H9 (cell line): ENCODE measurements at regions not wholly inside any gene's neighbourhood (a gene's known extent, or its start where the extent isn't known, plus 50 kb on each side); places are given as distances from the start of the nearest gene placed in this dataset.

Experiments
- DNase-seq: peaks from one replicate; pipeline ENCODE4 v3.0.0-alpha.2; 2017
- H2AFZ ChIP-seq: one replicate; pipeline ENCODE4 v1.6.1; 2013; ENCODE audit warnings: mild to moderate bottlenecking, low read length, control low read depth, moderate library complexity
- H2AK5ac ChIP-seq: 2 replicates; pipeline ENCODE4 v1.6.1; 2013; ENCODE audit warnings: low read length, control low read depth, mixed read lengths; ENCODE audit not compliant: insufficient read length
- H2BK120ac ChIP-seq: one replicate; pipeline ENCODE4 v1.6.1; 2013; ENCODE audit warnings: low read depth, mild to moderate bottlenecking, low read length, control low read depth, inconsistent platforms; ENCODE audit not compliant: poor library complexity, severe bottlenecking
- H2BK12ac ChIP-seq: 2 replicates; pipeline ENCODE4 v1.6.1; 2013; ENCODE audit warnings: low read length, control low read depth, mixed read lengths, low read depth; ENCODE audit not compliant: insufficient read length
- H2BK15ac ChIP-seq: 2 replicates; pipeline ENCODE4 v1.6.1; 2013; ENCODE audit warnings: low read depth, low read length, control low read depth
- H2BK20ac ChIP-seq: one replicate; pipeline ENCODE4 v1.6.1; 2013; ENCODE audit warnings: low read depth, mild to moderate bottlenecking, low read length, control low read depth, inconsistent platforms; ENCODE audit not compliant: poor library complexity, severe bottlenecking
- H2BK5ac ChIP-seq: 2 replicates; pipeline ENCODE4 v1.6.1; 2013; ENCODE audit warnings: low read length, control low read depth, mixed read lengths; ENCODE audit not compliant: insufficient read length
- H3K14ac ChIP-seq: 2 replicates; pipeline ENCODE4 v1.6.1; 2013; ENCODE audit warnings: low read length, control low read depth; ENCODE audit not compliant: insufficient read depth
- H3K18ac ChIP-seq: 2 replicates; pipeline ENCODE4 v1.6.1; 2013; ENCODE audit warnings: low read depth, mild to moderate bottlenecking, mixed read lengths, low read length, control low read depth; ENCODE audit not compliant: insufficient read length
- H3K23ac ChIP-seq: 2 replicates; pipeline ENCODE4 v1.6.1; 2013; ENCODE audit warnings: low read length, control low read depth, mixed read lengths, low read depth; ENCODE audit not compliant: insufficient read length
- H3K23me2 ChIP-seq: 2 replicates; pipeline ENCODE4 v1.6.1; 2013; ENCODE audit warnings: low read depth, mild to moderate bottlenecking, mixed read lengths, low read length, control low read depth; ENCODE audit not compliant: insufficient read length, poor library complexity, severe bottlenecking
- H3K27ac ChIP-seq: 2 replicates; pipeline ENCODE4 v1.5.1; 2013; ENCODE audit warnings: low read length, control low read depth, mixed read lengths, low read depth; ENCODE audit not compliant: insufficient read length
- H3K27me3 ChIP-seq: 2 replicates; pipeline ENCODE4 v1.6.1; 2013; ENCODE audit warnings: low read length, control low read depth, inconsistent platforms; ENCODE audit not compliant: insufficient read depth
- H3K4ac ChIP-seq: 2 replicates; pipeline ENCODE4 v1.6.1; 2013; ENCODE audit warnings: low read depth, mild to moderate bottlenecking, control low read depth, inconsistent platforms, low read length, moderate library complexity
- H3K4me1 ChIP-seq: 2 replicates; pipeline ENCODE4 v1.6.1; 2013; ENCODE audit warnings: low read length, control low read depth, inconsistent platforms; ENCODE audit not compliant: insufficient read depth
- H3K4me2 ChIP-seq: 2 replicates; pipeline ENCODE4 v1.6.1; 2013; ENCODE audit warnings: low read length, control low read depth, mixed read lengths; ENCODE audit not compliant: insufficient read length, insufficient read depth
- H3K56ac ChIP-seq: 2 replicates; pipeline ENCODE4 v1.6.1; 2013; ENCODE audit warnings: low read depth, mild to moderate bottlenecking, mixed read lengths, low read length, control low read depth; ENCODE audit not compliant: insufficient read length
- H3K79me1 ChIP-seq: 2 replicates; pipeline ENCODE4 v1.6.1; 2013; ENCODE audit warnings: low read depth, mild to moderate bottlenecking, moderate library complexity, low read length, control low read depth, inconsistent platforms; ENCODE audit not compliant: insufficient read depth, poor library complexity, severe bottlenecking
- H3K79me2 ChIP-seq: 2 replicates; pipeline ENCODE4 v1.6.1; 2013; ENCODE audit warnings: low read length, control low read depth, inconsistent platforms; ENCODE audit not compliant: insufficient read depth
- H3K9ac ChIP-seq: 2 replicates; pipeline ENCODE4 v1.6.1; 2013; ENCODE audit warnings: low read length, control low read depth, mixed read lengths; ENCODE audit not compliant: insufficient read length; ENCODE audit errors: extremely low read depth
- H3K9me3 ChIP-seq: one replicate; pipeline ENCODE4 v1.6.1; 2013; ENCODE audit warnings: low read depth, low read length, inconsistent platforms; ENCODE audit not compliant: control insufficient read depth
- H3T11ph ChIP-seq: one replicate; pipeline ENCODE4 v1.6.1; 2013; ENCODE audit warnings: mild to moderate bottlenecking, low read length, control low read depth, inconsistent platforms
- H4K20me1 ChIP-seq: one replicate; pipeline ENCODE4 v1.6.1; 2013; ENCODE audit not compliant: control insufficient read depth, insufficient read length, insufficient read depth
- H4K5ac ChIP-seq: 2 replicates; pipeline ENCODE4 v1.6.1; 2013; ENCODE audit warnings: low read depth, mild to moderate bottlenecking, mixed read lengths, low read length, control low read depth; ENCODE audit not compliant: insufficient read length
- H4K8ac ChIP-seq: replicated peaks from 2 replicates; pipeline ENCODE4 v1.6.1; 2013; ENCODE audit warnings: low read length, control low read depth, mixed read lengths, low read depth; ENCODE audit not compliant: insufficient read length
- H4K91ac ChIP-seq: 2 replicates; pipeline ENCODE4 v1.6.1; 2013; ENCODE audit warnings: low read depth, mild to moderate bottlenecking, moderate library complexity, mixed read lengths, low read length, control low read depth; ENCODE audit not compliant: insufficient read length
- H3K27ac Mint-ChIP-seq, 3 experiments: 2 replicates in 2 of 3; 3 replicates in 1 of 3; pipeline ENCODE4 v1.8.0; 2020 to 2021; ENCODE audit warnings: mixed read lengths in 3 of 3, mild to moderate bottlenecking in 1 of 3, moderate library complexity in 1 of 3
- H3K27me3 Mint-ChIP-seq: 2 replicates; pipeline ENCODE4 v1.8.0; 2021; ENCODE audit warnings: low read depth, mild to moderate bottlenecking, moderate library complexity, mixed read lengths
- H3K36me3 Mint-ChIP-seq, 3 experiments: 2 replicates in 2 of 3; 3 replicates in 1 of 3; pipeline ENCODE4 v1.8.0; 2020 to 2021; ENCODE audit warnings: low read depth in 3 of 3, mixed read lengths in 3 of 3; ENCODE audit not compliant: insufficient read depth in 1 of 3
- H3K4me1 Mint-ChIP-seq, 2 experiments: 2 replicates each; pipeline ENCODE4 v1.8.0; 2020; ENCODE audit warnings: mixed read lengths in 2 of 2
- H3K4me3 Mint-ChIP-seq, 2 experiments: 2 replicates in 1 of 2; 3 replicates in 1 of 2; pipeline ENCODE4 v1.8.0; 2020 to 2021; ENCODE audit warnings: mild to moderate bottlenecking in 2 of 2, mixed read lengths in 2 of 2, moderate library complexity in 1 of 2
- H3K9me3 Mint-ChIP-seq, 2 experiments: 2 replicates in 1 of 2; 3 replicates in 1 of 2; pipeline ENCODE4 v1.8.0; 2020; ENCODE audit warnings: mild to moderate bottlenecking in 2 of 2, mixed read lengths in 2 of 2, moderate library complexity in 1 of 2
- CTCF ChIP-seq: fragments of 200-600 bp; sonication (generic); conservative IDR thresholded peaks from 3 replicates; pipeline ENCODE4 v1.8.0; 2021; ENCODE audit warnings: antibody characterized with exemption, mild to moderate bottlenecking
- WGBS: extraction: QIAGEN DNeasy Blood & Tissue Kit; methylation state at CpG from one replicate; pipeline ENCODE4 v1.1.7; 2013; ENCODE audit warnings: missing lambda C conversion rate, low lambda C conversion rate, mixed read lengths; ENCODE audit not compliant: insufficient read length; ENCODE audit errors: extremely low coverage; 5-methylcytosine and 5-hydroxymethylcytosine counted together

GRCh38 chr7:46205478-46205877 is 284.4 kb upstream of the IGFBP3 start:
- no peaks in the 10 kb centered on the region for H3K27me3 ChIP-seq
- no peak overlapping the region for H3K56ac ChIP-seq
- TF ChIP-seq CTCF = no peak
- no peak overlapping the region for H2AK5ac ChIP-seq
- no peaks in the 10 kb centered on the region for H3K36me3 Mint-ChIP-seq
- no peak overlapping the region for H3K23ac ChIP-seq
- no peak overlapping the region for H3K27ac ChIP-seq
- peak overlapping the region in 2 of 3 experiments; percentile 66 to 67; a peak in 2 of 7 replicates for H3K27ac Mint-ChIP-seq
- no peak overlapping the region for H4K91ac ChIP-seq
- no peaks in the 10 kb centered on the region for H3K79me1 ChIP-seq
- no peak for DNase-seq
- no peak overlapping the region for H4K8ac ChIP-seq
- H3K18ac ChIP-seq = no peak overlapping the region
- H3K9me3 ChIP-seq = no peaks in the 10 kb centered on the region
- no peaks in the 10 kb centered on the region; the same call in 1 of the 2 replicates for H3K27me3 Mint-ChIP-seq
- no CpG with 5 or more reads among the region's 5 CpGs for WGBS
- no peak overlapping the region for H2BK20ac ChIP-seq
- H3T11ph ChIP-seq = no peak overlapping the region
- no peaks in the 10 kb centered on the region for H3K23me2 ChIP-seq
- no peaks in the 10 kb centered on the region for H3K4me1 ChIP-seq
- no peak overlapping the region for H3K4ac ChIP-seq
- no peak overlapping the region for H3K4me3 Mint-ChIP-seq
- no peak overlapping the region for H2BK5ac ChIP-seq
- no peak overlapping the region for H2BK120ac ChIP-seq
- no peak overlapping the region for H3K9ac ChIP-seq
- no peak overlapping the region for H2AFZ ChIP-seq
- H4K20me1 ChIP-seq = no peaks in the 10 kb centered on the region
- no peak overlapping the region for H4K5ac ChIP-seq
- no peaks in the 10 kb centered on the region for H3K9me3 Mint-ChIP-seq
- H2BK15ac ChIP-seq = no peak overlapping the region
- no peak overlapping the region for H2BK12ac ChIP-seq
- no peaks in the 10 kb centered on the region for H3K79me2 ChIP-seq
- H3K4me1 Mint-ChIP-seq = peaks cover 4 to 6% of the 10 kb centered on the region in 2 experiments
- no peak overlapping the region for H3K14ac ChIP-seq
- no peak overlapping the region for H3K4me2 ChIP-seq
